Chondrocyte (in vitro differentiated cells): ENCODE measurements at regions not wholly inside any gene's neighbourhood (a gene's known extent, or its start where the extent isn't known, plus 50 kb on each side); places are given as distances from the start of the nearest gene placed in this dataset.

ENCODE experiments used
- DNase-seq: peaks from one replicate; pipeline ENCODE4 v3.0.0; 2021; ENCODE audit warnings: mixed read lengths, low spot score
- H3K27ac Mint-ChIP-seq: one replicate; pipeline ENCODE4 v1.8.0; 2021; ENCODE audit warnings: mild to moderate bottlenecking, moderate library complexity, mixed read lengths; ENCODE audit not compliant: unreplicated experiment
- H3K27me3 Mint-ChIP-seq: 2 replicates; pipeline ENCODE4 v1.8.0; 2021; ENCODE audit warnings: low read depth, mixed read lengths
- H3K36me3 Mint-ChIP-seq: 2 replicates; pipeline ENCODE4 v1.8.0; 2021; ENCODE audit warnings: low read depth, mixed read lengths
- H3K4me1 Mint-ChIP-seq: 2 replicates; pipeline ENCODE4 v1.8.0; 2021; ENCODE audit warnings: low read depth, mild to moderate bottlenecking, mixed read lengths
- H3K4me3 Mint-ChIP-seq: one replicate; pipeline ENCODE4 v1.8.0; 2021; ENCODE audit warnings: mild to moderate bottlenecking, moderate library complexity, mixed read lengths; ENCODE audit not compliant: unreplicated experiment
- H3K9me3 Mint-ChIP-seq: 2 replicates; pipeline ENCODE4 v1.8.0; 2021; ENCODE audit warnings: low read depth, mixed read lengths
- TF ChIP-seq, protein P1 (sequence below): fragments of 200-600 bp; sonication (generic); IDR thresholded peaks from 2 replicates; pipeline ENCODE4 v1.5.0; 2021; ENCODE audit warnings: antibody characterized with exemption, mild to moderate bottlenecking, moderate library complexity

DNA sequence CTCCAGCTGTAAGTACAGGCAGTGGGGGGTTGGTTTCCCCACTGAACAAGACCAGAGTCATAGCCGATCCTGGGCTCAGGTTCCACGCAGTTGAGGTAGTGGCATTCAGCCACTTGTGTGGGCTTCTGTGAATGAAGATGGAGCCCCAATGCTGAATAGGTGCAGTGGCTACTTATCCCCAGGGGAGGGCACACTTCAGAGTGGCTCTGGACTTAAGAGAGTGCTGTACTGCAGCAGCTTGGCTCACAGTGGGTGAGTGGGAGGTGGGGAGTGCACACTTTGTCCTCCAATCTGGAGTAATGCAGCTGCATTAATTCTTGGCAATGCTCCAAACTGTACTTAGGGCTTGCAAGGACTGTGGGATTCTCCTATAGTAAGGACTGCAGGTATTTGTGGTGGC lies 81.9 kb downstream of the BUB3 start:
- Mint-ChIP-seq H3K36me3 (peaks cover 13% of the 10 kb centered on the region), H3K9me3 (peaks cover 11% of the 10 kb centered on the region), H3K27me3 (no peaks in the 10 kb centered on the region), H3K4me1 (no peaks in the 10 kb centered on the region), H3K4me3 (no peak overlapping the region), H3K27ac (no peak overlapping the region)
- TF ChIP-seq, protein P1, sequence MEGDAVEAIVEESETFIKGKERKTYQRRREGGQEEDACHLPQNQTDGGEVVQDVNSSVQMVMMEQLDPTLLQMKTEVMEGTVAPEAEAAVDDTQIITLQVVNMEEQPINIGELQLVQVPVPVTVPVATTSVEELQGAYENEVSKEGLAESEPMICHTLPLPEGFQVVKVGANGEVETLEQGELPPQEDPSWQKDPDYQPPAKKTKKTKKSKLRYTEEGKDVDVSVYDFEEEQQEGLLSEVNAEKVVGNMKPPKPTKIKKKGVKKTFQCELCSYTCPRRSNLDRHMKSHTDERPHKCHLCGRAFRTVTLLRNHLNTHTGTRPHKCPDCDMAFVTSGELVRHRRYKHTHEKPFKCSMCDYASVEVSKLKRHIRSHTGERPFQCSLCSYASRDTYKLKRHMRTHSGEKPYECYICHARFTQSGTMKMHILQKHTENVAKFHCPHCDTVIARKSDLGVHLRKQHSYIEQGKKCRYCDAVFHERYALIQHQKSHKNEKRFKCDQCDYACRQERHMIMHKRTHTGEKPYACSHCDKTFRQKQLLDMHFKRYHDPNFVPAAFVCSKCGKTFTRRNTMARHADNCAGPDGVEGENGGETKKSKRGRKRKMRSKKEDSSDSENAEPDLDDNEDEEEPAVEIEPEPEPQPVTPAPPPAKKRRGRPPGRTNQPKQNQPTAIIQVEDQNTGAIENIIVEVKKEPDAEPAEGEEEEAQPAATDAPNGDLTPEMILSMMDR: no peak
- no peak for DNase-seq

DNA sequence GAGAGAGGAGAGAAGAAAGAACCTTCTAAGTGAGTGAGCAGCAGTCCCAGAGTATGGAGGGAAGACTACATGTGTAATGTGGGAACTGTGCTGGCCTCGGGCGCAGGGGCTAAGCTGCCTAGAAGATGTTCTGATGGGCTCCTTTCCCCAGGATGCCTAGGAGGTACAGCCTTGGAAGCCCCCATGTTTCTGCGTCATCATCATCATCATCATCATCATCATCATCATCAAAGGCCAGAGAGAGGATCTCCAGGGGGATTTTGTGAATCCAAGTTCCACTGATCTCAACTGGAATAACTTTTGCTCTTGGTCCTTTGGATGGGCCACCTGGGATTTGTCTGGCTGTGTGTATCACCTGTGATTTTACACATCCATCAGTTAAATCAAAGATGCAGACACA lies 86.0 kb downstream of the BUB3 start:
- Mint-ChIP-seq H3K4me3 (no peak overlapping the region), H3K27me3 (no peaks in the 10 kb centered on the region), H3K36me3 (peaks cover 5% of the 10 kb centered on the region), H3K9me3 (peaks cover 2% of the 10 kb centered on the region), H3K27ac (no peak overlapping the region), H3K4me1 (no peaks in the 10 kb centered on the region)
- no peak for DNase-seq
- TF ChIP-seq, protein P1: no peak

DNA sequence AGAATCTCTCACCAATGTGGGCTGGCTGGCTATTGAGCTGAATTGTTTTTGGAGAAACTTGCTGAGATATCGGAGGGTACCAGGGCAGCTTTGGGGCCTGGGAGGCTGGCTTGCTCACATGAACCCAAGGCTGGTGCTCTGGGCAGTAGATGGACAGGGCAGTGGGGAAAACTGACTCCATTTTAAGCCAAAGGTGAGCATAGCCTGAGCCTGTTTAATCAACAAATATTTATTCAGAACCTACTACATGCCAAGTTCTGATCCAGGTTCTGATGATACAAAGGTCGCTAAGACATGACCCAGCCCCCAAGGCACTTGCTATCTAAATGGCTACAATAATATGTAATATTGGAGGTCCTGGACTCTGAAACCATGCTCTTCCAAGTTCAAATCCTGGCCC lies 86.6 kb downstream of the BUB3 start:
- H3K4me3 Mint-ChIP-seq: no peak overlapping the region

DNA sequence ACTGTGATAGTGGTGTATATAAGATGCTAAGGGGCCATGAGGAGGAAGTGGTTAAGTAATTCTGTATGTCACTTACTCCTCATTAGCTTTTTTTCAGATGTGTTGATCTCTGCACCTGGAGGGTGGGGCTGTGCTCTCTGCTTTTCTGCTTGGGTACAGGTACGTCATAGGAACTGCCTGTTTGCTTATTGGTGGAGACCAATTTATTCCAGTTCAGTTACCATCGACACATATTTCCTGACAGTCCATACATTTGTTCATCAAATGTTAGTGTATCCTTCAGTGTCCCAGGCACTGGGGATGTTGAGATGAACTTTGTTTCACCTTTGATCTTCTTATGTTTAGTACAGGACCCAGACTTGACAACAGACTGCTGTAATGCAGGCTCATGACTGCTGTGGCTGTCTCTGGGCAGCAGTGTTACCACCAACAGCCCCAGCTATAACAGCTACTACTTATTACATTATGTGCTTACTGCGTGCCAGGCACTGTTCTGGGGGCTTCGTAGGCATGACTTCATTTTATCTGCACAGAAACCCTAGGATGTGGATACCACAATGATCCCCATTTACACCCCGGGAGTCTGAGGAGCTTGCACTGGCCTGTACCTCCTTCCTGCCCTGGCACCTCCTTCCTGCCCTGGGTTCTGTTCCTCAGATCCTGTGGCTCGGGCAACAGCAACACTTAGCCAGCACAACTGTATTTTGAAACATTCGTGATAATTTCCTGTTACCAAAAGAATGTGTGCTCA lies 87.4 kb downstream of the BUB3 start:
- TF ChIP-seq, protein P1: no peak
- Mint-ChIP-seq H3K27ac (no peak overlapping the region), H3K27me3 (no peaks in the 10 kb centered on the region), H3K4me3 (no peak overlapping the region), H3K36me3 (peaks cover 2% of the 10 kb centered on the region), H3K4me1 (no peaks in the 10 kb centered on the region), H3K9me3 (no peaks in the 10 kb centered on the region)
- no peak for DNase-seq

More for the DNA sequence above, 86.6 kb downstream of the BUB3 start:
- no peak for DNase-seq
- Mint-ChIP-seq H3K9me3 (no peaks in the 10 kb centered on the region), H3K27ac (no peak overlapping the region), H3K36me3 (peaks cover 2% of the 10 kb centered on the region), H3K4me1 (no peaks in the 10 kb centered on the region), H3K27me3 (no peaks in the 10 kb centered on the region)
- TF ChIP-seq, protein P1: no peak

DNA sequence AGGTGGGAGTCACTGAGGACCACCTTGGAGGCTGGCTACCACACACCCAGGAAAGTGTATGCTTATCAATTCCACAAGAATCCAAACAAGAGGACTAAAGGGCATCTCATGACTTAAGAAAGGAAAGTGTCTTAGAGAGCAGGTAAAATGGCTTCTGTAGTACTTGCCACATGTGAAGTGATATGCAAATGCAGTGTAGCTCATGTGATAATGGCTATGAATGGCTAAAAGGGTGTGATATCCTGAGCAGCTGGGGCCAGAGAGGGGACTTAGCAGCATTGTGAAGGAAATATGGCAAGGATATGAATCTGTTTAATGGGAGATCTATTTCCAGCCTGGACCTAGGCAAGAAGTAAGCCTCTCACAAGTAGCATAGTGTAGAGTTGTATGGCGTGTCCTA lies 90.5 kb downstream of the BUB3 start:
- no peak overlapping the region for H3K4me3 Mint-ChIP-seq
- H3K27me3 Mint-ChIP-seq: no peaks in the 10 kb centered on the region
- H3K4me1 Mint-ChIP-seq: no peaks in the 10 kb centered on the region
- no peaks in the 10 kb centered on the region for H3K9me3 Mint-ChIP-seq
- DNase-seq: no peak
- no peaks in the 10 kb centered on the region for H3K36me3 Mint-ChIP-seq
- H3K27ac Mint-ChIP-seq: no peak overlapping the region
- TF ChIP-seq, protein P1: no peak
